SK-N-SH (cell line): ENCODE measurements at regions not wholly inside any gene's neighbourhood (a gene's known extent, or its start where the extent isn't known, plus 50 kb on each side); places are given as distances from the start of the nearest gene placed in this dataset.

Experiments
- CTCF ChIP-seq: fragments of 200-600 bp; sonication (generic); IDR thresholded peaks from 2 replicates; pipeline ENCODE4 v1.6.1; 2017; ENCODE audit warnings: antibody characterized with exemption, mild to moderate bottlenecking, moderate library complexity
- EZH2phosphoT487 ChIP-seq: fragments of 200-600 bp; sonication (generic); IDR thresholded peaks from 2 replicates; pipeline ENCODE4 v1.6.1; 2017; ENCODE audit warnings: low read depth, mixed run types, mild to moderate bottlenecking, antibody characterized with exemption, moderate library complexity, borderline replicate concordance
- GABPA ChIP-seq: IDR thresholded peaks from 2 replicates; pipeline ENCODE4 v1.4.0; 2012; ENCODE audit warnings: low read depth, mild to moderate bottlenecking
- RAD21 ChIP-seq: IDR thresholded peaks from 2 replicates; pipeline ENCODE4 v1.6.1; 2012; ENCODE audit warnings: mild to moderate bottlenecking, low read length
- RFX5 ChIP-seq: IDR thresholded peaks from 2 replicates; pipeline ENCODE4 v1.6.1; 2012; ENCODE audit warnings: mild to moderate bottlenecking, improper control_type of control experiment, low read length
- RXRA ChIP-seq: IDR thresholded peaks from 2 replicates; pipeline ENCODE4 v1.4.0; 2012; ENCODE audit warnings: low read depth, mild to moderate bottlenecking, borderline replicate concordance
- SIN3A ChIP-seq: IDR thresholded peaks from 2 replicates; pipeline ENCODE4 v1.6.1; 2012; ENCODE audit warnings: low read depth, mild to moderate bottlenecking, low read length, moderate library complexity, borderline replicate concordance
- TF ChIP-seq, protein P1 (sequence below): fragments of 150-350 bp; IDR thresholded peaks from 2 replicates; pipeline ENCODE4 v1.6.1; 2016; ENCODE audit warnings: mild to moderate bottlenecking, low read depth, low read length

DNA sequence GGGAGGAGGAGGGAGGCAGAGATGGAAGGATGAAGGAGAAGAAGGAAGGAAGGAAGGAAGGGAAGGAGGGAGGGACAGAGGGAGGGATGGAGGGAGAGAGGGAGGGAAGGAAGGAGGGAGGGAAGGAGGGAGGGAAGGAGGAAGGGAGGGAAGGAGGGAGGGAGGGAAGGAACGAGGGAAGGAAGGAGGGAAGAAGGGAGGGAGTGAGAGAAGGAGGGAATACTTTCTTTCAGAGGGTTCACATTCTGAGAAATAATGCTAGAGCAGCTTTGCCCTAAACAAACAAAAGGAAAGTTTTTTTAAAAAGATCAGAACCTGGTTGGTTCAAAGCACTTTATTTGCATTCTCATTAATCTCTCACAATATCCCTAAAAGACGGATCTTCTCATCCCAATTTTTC is 96.1 kb upstream of the NXT1 start:
- TF ChIP-seq GABPA: no peak
- TF ChIP-seq CTCF: no peak
- TF ChIP-seq RFX5: no peak
- TF ChIP-seq EZH2phosphoT487: no peak
- no peak for TF ChIP-seq RXRA
- no peak for TF ChIP-seq SIN3A
- TF ChIP-seq, protein P1, sequence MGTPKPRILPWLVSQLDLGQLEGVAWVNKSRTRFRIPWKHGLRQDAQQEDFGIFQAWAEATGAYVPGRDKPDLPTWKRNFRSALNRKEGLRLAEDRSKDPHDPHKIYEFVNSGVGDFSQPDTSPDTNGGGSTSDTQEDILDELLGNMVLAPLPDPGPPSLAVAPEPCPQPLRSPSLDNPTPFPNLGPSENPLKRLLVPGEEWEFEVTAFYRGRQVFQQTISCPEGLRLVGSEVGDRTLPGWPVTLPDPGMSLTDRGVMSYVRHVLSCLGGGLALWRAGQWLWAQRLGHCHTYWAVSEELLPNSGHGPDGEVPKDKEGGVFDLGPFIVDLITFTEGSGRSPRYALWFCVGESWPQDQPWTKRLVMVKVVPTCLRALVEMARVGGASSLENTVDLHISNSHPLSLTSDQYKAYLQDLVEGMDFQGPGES: no peak
- TF ChIP-seq RAD21: no peak
